Hematopoietic multipotent progenitor cell treated with erythropoietin and hydrocortisone succinate and interleukin-3 and kit ligand, for 4 days (in vitro differentiated cells): ENCODE measurements at regions not wholly inside any gene's neighbourhood (a gene's known extent, or its start where the extent isn't known, plus 50 kb on each side); places are given as distances from the start of the nearest gene placed in this dataset.
A peak's percentile ranks its signal among the peaks of the same experiment; 100 is the strongest.

Experiments used
- DNase-seq: peaks from one replicate; pipeline ENCODE4 v3.0.0-alpha.2; 2015

- DNase-seq: no peak
Measured at GRCh38 chr10:78507510-78508160, 474.0 kb downstream of the RPS24 start.

GRCh38 chr10:78508955-78509748 is 475.5 kb downstream of the RPS24 start:
- no peak for DNase-seq

- no peak for DNase-seq
Measured at GRCh38 chr10:78510566-78511323, 477.1 kb downstream of the RPS24 start.

- DNase-seq: no peak
Measured at GRCh38 chr10:78511324-78512204, 477.9 kb downstream of the RPS24 start.

GRCh38 chr10:78512205-78512550 is 478.5 kb downstream of the RPS24 start:
- DNase-seq: no peak

GRCh38 chr10:78513330-78513729 is 479.7 kb downstream of the RPS24 start:
- DNase-seq: no peak

- DNase-seq: no peak
Measured at GRCh38 chr10:78513986-78514385, 480.3 kb downstream of the RPS24 start.

- no peak for DNase-seq
Measured at GRCh38 chr10:78514459-78514858, 480.8 kb downstream of the RPS24 start.

GRCh38 chr10:78515038-78515872 is 481.6 kb downstream of the RPS24 start:
- DNase-seq: no peak

GRCh38 chr10:78515873-78516153 is 482.1 kb downstream of the RPS24 start:
- DNase-seq: no peak

- no peak for DNase-seq
Measured at GRCh38 chr10:78516236-78516635, 482.6 kb downstream of the RPS24 start.

GRCh38 chr10:78516756-78517155 is 483.1 kb downstream of the RPS24 start:
- no peak for DNase-seq

- no peak for DNase-seq
Measured at GRCh38 chr10:78518224-78518623, 484.6 kb downstream of the RPS24 start.

- DNase-seq: peak; percentile 42
Measured at GRCh38 chr10:78520737-78521430, 487.2 kb downstream of the RPS24 start.

- no peak for DNase-seq
Measured at GRCh38 chr10:78523453-78523852, 489.8 kb downstream of the RPS24 start.

- DNase-seq: no peak
Measured at GRCh38 chr10:78524342-78524741, 490.7 kb downstream of the RPS24 start.

- no peak for DNase-seq
Measured at GRCh38 chr10:78524941-78525340, 491.3 kb downstream of the RPS24 start.

GRCh38 chr10:78526347-78526746 is 492.7 kb downstream of the RPS24 start:
- DNase-seq: no peak

- no peak for DNase-seq
Measured at GRCh38 chr10:78527296-78527695, 493.6 kb downstream of the RPS24 start.

- no peak for DNase-seq
Measured at GRCh38 chr10:78528749-78529204, 495.1 kb downstream of the RPS24 start.

GRCh38 chr10:78529262-78529661 is 495.6 kb downstream of the RPS24 start:
- no peak for DNase-seq
